ENCODE measurements at regions not wholly inside any gene's neighbourhood (a gene's known extent, or its start where the extent isn't known, plus 50 kb on each side); places are given as distances from the start of the nearest gene placed in this dataset.

DNA sequence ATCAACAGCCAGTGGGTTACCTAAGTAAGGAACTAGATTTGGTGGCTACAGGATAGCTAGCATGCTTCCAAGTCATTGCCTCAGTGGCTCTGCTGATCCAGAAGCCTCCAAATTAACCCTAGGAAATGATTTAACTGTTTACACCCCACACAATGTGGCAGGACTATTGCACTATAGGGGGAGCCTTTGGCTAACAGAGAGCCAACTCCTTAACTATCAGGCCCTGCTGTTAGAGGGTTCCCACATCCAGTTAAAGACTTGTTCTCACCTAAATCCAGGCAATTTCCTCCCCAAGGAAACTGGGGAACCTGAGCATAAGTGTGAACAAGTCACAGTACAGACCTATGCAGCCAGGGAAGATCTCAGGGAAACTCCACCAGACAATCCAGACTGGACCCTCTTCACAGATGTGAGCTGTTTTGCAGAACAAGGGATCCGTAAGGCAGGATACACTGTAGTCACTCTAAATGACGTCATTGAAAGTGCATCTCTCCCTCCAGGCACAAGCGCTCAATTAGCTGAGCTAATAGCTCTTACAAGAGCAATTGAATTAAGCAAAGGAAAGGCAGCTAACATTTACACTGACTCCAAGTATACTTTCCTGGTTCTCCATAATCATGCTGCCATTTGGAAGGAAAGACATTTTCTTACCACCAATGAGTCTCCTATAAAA lies 185.3 kb upstream of the SPOCK3 start:
- Histone ChIP-seq H3K4me3 (no peak overlapping the region), H3K9me3 (peaks cover 0 to 3% (median 0%) of the 10 kb centered on the region in 8 donors), H3K4me1 (no peaks in the 10 kb centered on the region), H3K27me3 (replicated peaks in 1 of 7) (no peaks in the 10 kb centered on the region), H3K36me3 (no peaks in the 10 kb centered on the region), H3K27ac (no peak overlapping the region)
- intact Hi-C loops (cut with DNase I; ENCODE audit: low total_unique reads): no loop called here
- WGBS, 5 donors: 82 to 92% (median 90%) methylated on average over 3 of the region's 3 CpGs
- DNase-seq: no peak
- no peak for TF ChIP-seq POLR2AphosphoS5 (IDR thresholded peaks at IDR 0.05)
- TF ChIP-seq POLR2A (IDR thresholded peaks at IDR 0.05): no peak
- TF ChIP-seq, protein P1, sequence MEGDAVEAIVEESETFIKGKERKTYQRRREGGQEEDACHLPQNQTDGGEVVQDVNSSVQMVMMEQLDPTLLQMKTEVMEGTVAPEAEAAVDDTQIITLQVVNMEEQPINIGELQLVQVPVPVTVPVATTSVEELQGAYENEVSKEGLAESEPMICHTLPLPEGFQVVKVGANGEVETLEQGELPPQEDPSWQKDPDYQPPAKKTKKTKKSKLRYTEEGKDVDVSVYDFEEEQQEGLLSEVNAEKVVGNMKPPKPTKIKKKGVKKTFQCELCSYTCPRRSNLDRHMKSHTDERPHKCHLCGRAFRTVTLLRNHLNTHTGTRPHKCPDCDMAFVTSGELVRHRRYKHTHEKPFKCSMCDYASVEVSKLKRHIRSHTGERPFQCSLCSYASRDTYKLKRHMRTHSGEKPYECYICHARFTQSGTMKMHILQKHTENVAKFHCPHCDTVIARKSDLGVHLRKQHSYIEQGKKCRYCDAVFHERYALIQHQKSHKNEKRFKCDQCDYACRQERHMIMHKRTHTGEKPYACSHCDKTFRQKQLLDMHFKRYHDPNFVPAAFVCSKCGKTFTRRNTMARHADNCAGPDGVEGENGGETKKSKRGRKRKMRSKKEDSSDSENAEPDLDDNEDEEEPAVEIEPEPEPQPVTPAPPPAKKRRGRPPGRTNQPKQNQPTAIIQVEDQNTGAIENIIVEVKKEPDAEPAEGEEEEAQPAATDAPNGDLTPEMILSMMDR (IDR thresholded peaks at IDR 0.05 in 8 of 11, conservative IDR thresholded peaks at IDR 0.05 in 3 of 11): no peak

DNA sequence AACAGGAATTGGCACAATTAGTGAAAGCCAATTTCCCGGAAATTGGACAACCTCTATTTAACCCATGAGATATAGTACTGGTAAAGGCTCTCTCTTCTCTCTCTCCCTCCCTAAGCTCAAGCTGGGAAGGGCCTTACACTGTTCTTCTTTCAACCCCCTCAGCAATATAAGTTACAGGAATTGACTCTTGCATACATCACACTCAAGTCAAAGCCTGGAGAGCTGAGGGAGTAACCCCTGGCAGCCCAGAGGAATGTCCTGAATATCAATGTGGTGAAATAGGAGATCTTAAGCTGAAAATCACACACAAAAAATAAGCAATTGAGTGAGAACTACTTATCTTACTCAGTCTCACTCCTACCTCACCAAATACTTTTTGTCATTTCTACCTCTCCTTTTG lies 186.9 kb upstream of the SPOCK3 start:
- peaks cover 0 to 3% (median 0%) of the 10 kb centered on the region in 8 donors for H3K9me3 ChIP-seq
- WGBS, 5 donors: 32 to 73% (median 61%) methylated on average over 1 of the region's 1 CpG

DNA sequence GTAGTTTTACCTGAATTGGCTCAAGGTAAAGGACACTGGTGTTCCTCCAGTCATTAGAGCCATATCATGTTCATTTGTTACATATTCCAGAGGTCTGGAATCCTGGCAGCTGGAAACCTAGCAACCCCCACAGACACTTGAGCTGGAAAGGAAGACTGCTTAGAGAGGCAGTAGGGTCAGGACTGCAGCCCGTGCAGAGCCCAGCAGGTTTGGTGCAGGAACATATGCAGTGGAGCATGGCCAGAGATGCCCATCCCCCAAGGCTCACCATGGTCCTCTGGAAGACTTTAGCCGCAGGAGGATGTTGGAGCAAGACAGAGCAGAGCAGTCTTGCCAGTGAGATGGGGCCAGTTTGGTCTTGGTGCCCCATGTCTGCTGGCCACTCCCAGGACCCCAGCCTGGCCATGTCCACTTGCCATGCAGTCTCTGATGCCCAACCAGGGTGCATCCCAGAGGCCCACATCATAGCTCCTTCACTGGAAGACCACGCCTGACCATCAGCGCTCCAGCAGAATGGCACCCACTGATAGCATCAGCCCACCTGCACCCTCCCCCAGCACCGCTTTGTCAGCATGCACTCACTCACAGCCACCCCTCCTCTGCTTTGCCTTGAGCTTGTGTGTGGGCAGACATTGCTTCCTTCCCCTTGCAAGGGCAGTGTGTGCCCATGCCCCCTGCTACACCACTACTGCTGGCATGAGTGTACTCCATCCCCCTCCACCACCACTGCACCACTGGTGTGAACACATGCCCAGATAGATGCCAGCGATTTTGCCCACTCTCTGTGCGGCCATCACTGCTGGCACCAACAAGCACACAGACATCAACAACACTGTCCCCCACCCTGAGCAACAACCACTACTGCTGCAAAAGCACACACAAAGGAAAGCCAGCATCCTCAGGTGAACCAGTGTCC lies 190.3 kb upstream of the SPOCK3 start:
- H3K9me3 ChIP-seq: no peaks in the 10 kb centered on the region
- intact Hi-C loops (cut with DNase I; ENCODE audit: low total_unique reads): no loop called here
- no peaks in the 10 kb centered on the region for H3K27me3 ChIP-seq (replicated peaks in 1 of 7)
- 78 to 88% (median 87%) methylated on average over 5 to 7 of the region's 7 CpGs for WGBS, 5 donors
- H3K4me3 ChIP-seq: no peak overlapping the region
- no peak for TF ChIP-seq POLR2AphosphoS5 (IDR thresholded peaks at IDR 0.05)
- TF ChIP-seq POLR2A (IDR thresholded peaks at IDR 0.05): no peak
- TF ChIP-seq, protein P1 (IDR thresholded peaks at IDR 0.05 in 8 of 11, conservative IDR thresholded peaks at IDR 0.05 in 3 of 11): no peak
- H3K27ac ChIP-seq: no peak overlapping the region
- no peak for DNase-seq
- no peaks in the 10 kb centered on the region for H3K36me3 ChIP-seq
- H3K4me1 ChIP-seq: no peaks in the 10 kb centered on the region

More for the DNA sequence above, 186.9 kb upstream of the SPOCK3 start:
- no peak overlapping the region for H3K4me3 ChIP-seq
- H3K27me3 ChIP-seq (replicated peaks in 1 of 7): no peaks in the 10 kb centered on the region
- no peak overlapping the region for H3K27ac ChIP-seq
- H3K4me1 ChIP-seq: no peaks in the 10 kb centered on the region
- no peak for DNase-seq
- H3K36me3 ChIP-seq: no peaks in the 10 kb centered on the region
- TF ChIP-seq POLR2A (IDR thresholded peaks at IDR 0.05) (no peak), POLR2AphosphoS5 (IDR thresholded peaks at IDR 0.05) (no peak)
- TF ChIP-seq, protein P1 (IDR thresholded peaks at IDR 0.05 in 8 of 11, conservative IDR thresholded peaks at IDR 0.05 in 3 of 11): no peak
- intact Hi-C loops (cut with DNase I; ENCODE audit: low total_unique reads): no loop called here

DNA sequence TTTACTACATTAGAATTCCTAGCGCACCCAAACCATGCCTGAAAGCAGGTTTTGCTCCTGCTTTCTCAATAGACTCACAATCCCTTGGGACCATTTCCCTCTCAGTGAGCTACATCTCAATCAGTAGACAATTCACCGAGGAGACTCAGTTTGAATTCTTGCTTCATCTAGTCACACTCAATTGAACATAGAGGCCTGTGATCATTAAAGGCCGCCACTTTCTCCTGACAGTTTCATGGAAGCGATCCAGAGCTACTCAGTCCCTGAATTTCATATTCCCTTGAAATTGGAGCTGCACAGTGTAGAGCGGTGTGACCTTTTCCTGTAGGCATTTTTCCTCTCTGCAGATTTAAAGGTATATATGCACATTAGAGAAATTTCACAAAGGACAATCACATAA lies 193.9 kb upstream of the SPOCK3 start:
- DNase-seq: no peak
- peaks cover 0 to 17% (median 8%) of the 10 kb centered on the region in 8 donors for H3K9me3 ChIP-seq
- intact Hi-C loops (cut with DNase I; ENCODE audit: low total_unique reads): no loop called here

More for the DNA sequence above, 193.9 kb upstream of the SPOCK3 start:
- H3K36me3 ChIP-seq: no peaks in the 10 kb centered on the region
- H3K4me1 ChIP-seq: no peaks in the 10 kb centered on the region
- no peaks in the 10 kb centered on the region for H3K27me3 ChIP-seq (replicated peaks in 1 of 7)
- WGBS, 5 donors: 56 to 81% (median 73%) methylated on average over 5 of the region's 5 CpGs
- no peak overlapping the region for H3K4me3 ChIP-seq
- no peak overlapping the region for H3K27ac ChIP-seq
- TF ChIP-seq, protein P1 (IDR thresholded peaks at IDR 0.05 in 8 of 11, conservative IDR thresholded peaks at IDR 0.05 in 3 of 11): no peak
- TF ChIP-seq POLR2AphosphoS5 (IDR thresholded peaks at IDR 0.05) (no peak), POLR2A (IDR thresholded peaks at IDR 0.05) (no peak)

Data from spleen (tissue), 11 donors.